ENCODE measurements at regions not wholly inside any gene's neighbourhood (a gene's known extent, or its start where the extent isn't known, plus 50 kb on each side); places are given as distances from the start of the nearest gene placed in this dataset.

- no peak for TF ChIP-seq CTCF (IDR thresholded peaks at IDR 0.05; ENCODE audit: low read depth, low read length, missing input control)
- no peak for TF ChIP-seq JUND (IDR thresholded peaks at IDR 0.05)
- no peak for TF ChIP-seq RAD21 (IDR thresholded peaks at IDR 0.05)
- TF ChIP-seq YY1 (IDR thresholded peaks at IDR 0.05) = no peak
- no peak for TF ChIP-seq MAX (IDR thresholded peaks at IDR 0.05)
- TF ChIP-seq REST (IDR thresholded peaks at IDR 0.05) = no peak
- TF ChIP-seq SP1 (IDR thresholded peaks at IDR 0.05) = no peak
- TF ChIP-seq HNF4A (conservative IDR thresholded peaks at IDR 0.05) = no peak
- no peak for TF ChIP-seq TAF1 (conservative IDR thresholded peaks at IDR 0.05)
- no peak for TF ChIP-seq FOXA1 (IDR thresholded peaks at IDR 0.05)
- TF ChIP-seq EGR1 (IDR thresholded peaks at IDR 0.05; ENCODE audit: low read depth in 2 of 2) = no peak
- no peak for TF ChIP-seq ZBTB33 (IDR thresholded peaks at IDR 0.05)
Measured at GRCh38 chr2:44850016-44850415, 91.5 kb upstream of the SIX3 start.
